Keratinocyte (primary cell): ENCODE measurements at regions not wholly inside any gene's neighbourhood (a gene's known extent, or its start where the extent isn't known, plus 50 kb on each side); places are given as distances from the start of the nearest gene placed in this dataset.

ENCODE experiments used
- CTCF ChIP-seq, 3 experiments: IDR thresholded peaks in 1 of 3; conservative IDR thresholded peaks in 1 of 3; optimal IDR thresholded peaks in 1 of 3; 2 replicates in 2 of 3; 3 replicates in 1 of 3; pipeline versions ENCODE3 to v1.5.1; 2011; ENCODE audit warnings: low read length in 3 of 3, mild to moderate bottlenecking in 3 of 3, moderate library complexity in 2 of 3, control low read depth in 1 of 3, inconsistent platforms in 1 of 3; ENCODE audit not compliant: insufficient read depth in 2 of 3; ENCODE audit errors: extremely low read depth in 1 of 3
- EZH2 ChIP-seq: IDR thresholded peaks from one replicate; pipeline ENCODE4 v1.6.1; 2012; ENCODE audit warnings: inconsistent platforms, mild to moderate bottlenecking, low read length, moderate library complexity

- TF ChIP-seq CTCF (optimal IDR thresholded peaks at IDR 0.05 in 1 of 3, IDR thresholded peaks at IDR 0.05 in 1 of 3, conservative IDR thresholded peaks at IDR 0.05 in 1 of 3; ENCODE audit: extremely low read depth in 1 of 3, insufficient read depth in 2 of 3, low read length in 3 of 3): no peak
- no peak for TF ChIP-seq EZH2
These were observed 143.4 kb downstream of the RPIA start for GRCh38 chr2:88834866-88835265.
